NCI-H1694 (cell line): ENCODE measurements at regions not wholly inside any gene's neighbourhood (a gene's known extent, or its start where the extent isn't known, plus 50 kb on each side); places are given as distances from the start of the nearest gene placed in this dataset.
A peak's percentile ranks its signal among the peaks of the same experiment; 100 is the strongest.

ENCODE experiments used
- DNase-seq: peaks from one replicate; lab custom pipeline; 2025; lab: John Stamatoyannopoulos, UW

- DNase-seq = no peak
Observed at GRCh38 chr1:213723187-213723586, 264.6 kb upstream of the PROX1 start.

GRCh38 chr1:213724640-213725536, 262.9 kb upstream of the PROX1 start:
- no peak for DNase-seq

- DNase-seq = no peak
Observed at GRCh38 chr1:213727853-213728592, 259.8 kb upstream of the PROX1 start.

- no peak for DNase-seq
Observed at GRCh38 chr1:213728593-213729536, 258.9 kb upstream of the PROX1 start.

- no peak for DNase-seq
Observed at GRCh38 chr1:213733705-213734104, 254.1 kb upstream of the PROX1 start.

- DNase-seq = no peak
Observed at GRCh38 chr1:213737398-213738035, 250.3 kb upstream of the PROX1 start.

GRCh38 chr1:213738658-213739057, 249.1 kb upstream of the PROX1 start:
- no peak for DNase-seq

- no peak for DNase-seq
Observed at GRCh38 chr1:213742992-213743391, 244.8 kb upstream of the PROX1 start.

GRCh38 chr1:213744780-213745179, 243.0 kb upstream of the PROX1 start:
- DNase-seq = no peak

- no peak for DNase-seq
Observed at GRCh38 chr1:213745451-213745850, 242.3 kb upstream of the PROX1 start.

GRCh38 chr1:213749558-213749957, 238.2 kb upstream of the PROX1 start:
- no peak for DNase-seq

GRCh38 chr1:213750231-213751063, 237.3 kb upstream of the PROX1 start:
- no peak for DNase-seq

GRCh38 chr1:213751064-213751397, 236.7 kb upstream of the PROX1 start:
- DNase-seq = no peak

- DNase-seq = peak; percentile 39
Observed at GRCh38 chr1:213759359-213760181, 228.2 kb upstream of the PROX1 start.

- no peak for DNase-seq
Observed at GRCh38 chr1:213761845-213762407, 225.8 kb upstream of the PROX1 start.

- no peak for DNase-seq
Observed at GRCh38 chr1:213767683-213768082, 220.1 kb upstream of the PROX1 start.

GRCh38 chr1:213772128-213773063, 215.4 kb upstream of the PROX1 start:
- no peak for DNase-seq

GRCh38 chr1:213773975-213774374, 213.8 kb upstream of the PROX1 start:
- DNase-seq = no peak
